ENCODE measurements at regions not wholly inside any gene's neighbourhood (a gene's known extent, or its start where the extent isn't known, plus 50 kb on each side); places are given as distances from the start of the nearest gene placed in this dataset.

DNA sequence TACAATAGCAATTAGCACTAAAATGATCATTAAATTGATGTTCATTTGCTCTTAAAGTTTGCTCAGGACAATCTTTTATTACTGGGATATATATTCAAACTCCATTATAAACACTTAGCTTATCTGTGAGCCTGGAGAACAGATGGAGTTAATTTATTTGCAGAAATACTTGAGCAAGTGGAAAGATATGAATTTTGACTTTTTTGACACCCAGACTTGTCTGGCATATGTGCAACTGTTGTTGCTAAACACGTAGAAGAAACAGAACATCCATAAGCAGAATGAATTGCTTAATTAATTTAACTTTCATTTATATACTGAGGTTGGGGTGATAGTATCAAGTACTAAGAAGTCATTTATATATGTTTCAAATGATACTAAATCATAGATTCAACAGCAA is 820.7 kb upstream of the TYRP1 start:
- no peak overlapping the region for H3K27ac Mint-ChIP-seq (ENCODE audit: unreplicated experiment)
- H3K27me3 Mint-ChIP-seq (ENCODE audit: low read depth): peaks cover 5% of the 10 kb centered on the region
- DNase-seq (ENCODE audit: low spot score): no peak
- no peak overlapping the region for H3K4me3 Mint-ChIP-seq (ENCODE audit: unreplicated experiment)
- no peaks in the 10 kb centered on the region for H3K9me3 Mint-ChIP-seq (ENCODE audit: low read depth)
- H3K36me3 Mint-ChIP-seq (ENCODE audit: low read depth): no peaks in the 10 kb centered on the region
- TF ChIP-seq, protein P1, sequence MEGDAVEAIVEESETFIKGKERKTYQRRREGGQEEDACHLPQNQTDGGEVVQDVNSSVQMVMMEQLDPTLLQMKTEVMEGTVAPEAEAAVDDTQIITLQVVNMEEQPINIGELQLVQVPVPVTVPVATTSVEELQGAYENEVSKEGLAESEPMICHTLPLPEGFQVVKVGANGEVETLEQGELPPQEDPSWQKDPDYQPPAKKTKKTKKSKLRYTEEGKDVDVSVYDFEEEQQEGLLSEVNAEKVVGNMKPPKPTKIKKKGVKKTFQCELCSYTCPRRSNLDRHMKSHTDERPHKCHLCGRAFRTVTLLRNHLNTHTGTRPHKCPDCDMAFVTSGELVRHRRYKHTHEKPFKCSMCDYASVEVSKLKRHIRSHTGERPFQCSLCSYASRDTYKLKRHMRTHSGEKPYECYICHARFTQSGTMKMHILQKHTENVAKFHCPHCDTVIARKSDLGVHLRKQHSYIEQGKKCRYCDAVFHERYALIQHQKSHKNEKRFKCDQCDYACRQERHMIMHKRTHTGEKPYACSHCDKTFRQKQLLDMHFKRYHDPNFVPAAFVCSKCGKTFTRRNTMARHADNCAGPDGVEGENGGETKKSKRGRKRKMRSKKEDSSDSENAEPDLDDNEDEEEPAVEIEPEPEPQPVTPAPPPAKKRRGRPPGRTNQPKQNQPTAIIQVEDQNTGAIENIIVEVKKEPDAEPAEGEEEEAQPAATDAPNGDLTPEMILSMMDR (IDR thresholded peaks at IDR 0.05): no peak
- no peaks in the 10 kb centered on the region for H3K4me1 Mint-ChIP-seq (ENCODE audit: low read depth)

DNA sequence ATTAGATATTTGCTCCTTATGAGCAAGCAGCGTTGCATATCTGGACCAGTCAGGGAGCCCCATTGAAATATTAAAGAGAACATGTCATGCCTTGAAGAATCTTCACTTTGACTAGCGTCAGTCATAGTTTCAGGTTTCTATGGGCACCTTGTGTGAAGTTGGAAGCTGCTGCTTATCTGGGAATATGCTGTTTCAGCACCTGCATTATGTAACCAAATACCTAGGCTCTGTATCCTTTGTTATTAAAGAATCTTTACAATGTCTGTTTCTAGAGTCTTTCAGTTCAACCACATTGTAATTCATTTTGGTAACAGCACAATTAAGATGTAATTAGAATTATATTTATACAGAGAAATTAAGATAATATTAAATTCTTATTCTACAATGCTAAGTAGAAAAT is 818.8 kb upstream of the TYRP1 start:
- H3K4me1 Mint-ChIP-seq (ENCODE audit: low read depth): no peaks in the 10 kb centered on the region
- H3K36me3 Mint-ChIP-seq (ENCODE audit: low read depth): no peaks in the 10 kb centered on the region
- no peaks in the 10 kb centered on the region for H3K9me3 Mint-ChIP-seq (ENCODE audit: low read depth)
- H3K27me3 Mint-ChIP-seq (ENCODE audit: low read depth): peaks cover 5% of the 10 kb centered on the region
- H3K27ac Mint-ChIP-seq (ENCODE audit: unreplicated experiment): no peak overlapping the region
- no peak for DNase-seq (ENCODE audit: low spot score)
- H3K4me3 Mint-ChIP-seq (ENCODE audit: unreplicated experiment): no peak overlapping the region
- TF ChIP-seq, protein P1 (IDR thresholded peaks at IDR 0.05): no peak

GRCh38 chr9:11892401-11892800 is 800.8 kb upstream of the TYRP1 start:
- TF ChIP-seq, protein P1 (IDR thresholded peaks at IDR 0.05): no peak
- Mint-ChIP-seq H3K27me3 (ENCODE audit: low read depth) (peaks cover 15% of the 10 kb centered on the region), H3K4me3 (ENCODE audit: unreplicated experiment) (no peak overlapping the region), H3K27ac (ENCODE audit: unreplicated experiment) (no peak overlapping the region), H3K9me3 (ENCODE audit: low read depth) (peaks cover 11% of the 10 kb centered on the region), H3K4me1 (ENCODE audit: low read depth) (no peaks in the 10 kb centered on the region), H3K36me3 (ENCODE audit: low read depth) (no peaks in the 10 kb centered on the region)
- DNase-seq (ENCODE audit: low spot score): no peak

GRCh38 chr9:11893331-11893730 is 799.9 kb upstream of the TYRP1 start:
- Mint-ChIP-seq H3K9me3 (ENCODE audit: low read depth) (peaks cover 11% of the 10 kb centered on the region), H3K36me3 (ENCODE audit: low read depth) (no peaks in the 10 kb centered on the region), H3K4me3 (ENCODE audit: unreplicated experiment) (no peak overlapping the region), H3K4me1 (ENCODE audit: low read depth) (no peaks in the 10 kb centered on the region), H3K27me3 (ENCODE audit: low read depth) (peaks cover 13% of the 10 kb centered on the region), H3K27ac (ENCODE audit: unreplicated experiment) (no peak overlapping the region)
- TF ChIP-seq, protein P1 (IDR thresholded peaks at IDR 0.05): no peak
- DNase-seq (ENCODE audit: low spot score): no peak

GRCh38 chr9:11894136-11894535 is 799.0 kb upstream of the TYRP1 start:
- peaks cover 11% of the 10 kb centered on the region for H3K9me3 Mint-ChIP-seq (ENCODE audit: low read depth)
- TF ChIP-seq, protein P1 (IDR thresholded peaks at IDR 0.05): no peak
- peaks cover 13% of the 10 kb centered on the region for H3K27me3 Mint-ChIP-seq (ENCODE audit: low read depth)
- no peak overlapping the region for H3K4me3 Mint-ChIP-seq (ENCODE audit: unreplicated experiment)
- H3K4me1 Mint-ChIP-seq (ENCODE audit: low read depth): no peaks in the 10 kb centered on the region
- DNase-seq (ENCODE audit: low spot score): no peak
- no peak overlapping the region for H3K27ac Mint-ChIP-seq (ENCODE audit: unreplicated experiment)
- H3K36me3 Mint-ChIP-seq (ENCODE audit: low read depth): no peaks in the 10 kb centered on the region

All from chondrocyte (in vitro differentiated cells).